Calu3 (cell line): ENCODE measurements at regions not wholly inside any gene's neighbourhood (a gene's known extent, or its start where the extent isn't known, plus 50 kb on each side); places are given as distances from the start of the nearest gene placed in this dataset.

Experiments used
- BruUV-seq: library from RNA; stranded (reverse); fragments of 400-500 nt; replicated peaks from 2 replicates; lab custom pipeline; 2021; lab: Mats Ljungman, UMichigan
- CTCF ChIA-PET: fragments of 300-600 bp; sonication (Branson Sonifier 250); formaldehyde crosslinking; loops from one replicate; lab custom pipeline; 2022; ENCODE audit warnings: antibody characterized with exemption; lab: Charles Lee
- DNase-seq: peaks from one replicate; pipeline ENCODE4 v3.0.0; 2022
- H3K27ac Mint-ChIP-seq: one replicate; pipeline ENCODE4 v1.8.0; 2022; ENCODE audit warnings: mixed read lengths; ENCODE audit not compliant: unreplicated experiment
- H3K27me3 Mint-ChIP-seq: one replicate; pipeline ENCODE4 v1.8.0; 2022; ENCODE audit warnings: mixed read lengths; ENCODE audit not compliant: unreplicated experiment
- H3K36me3 Mint-ChIP-seq: one replicate; pipeline ENCODE4 v1.8.0; 2022; ENCODE audit warnings: mild to moderate bottlenecking, moderate library complexity, mixed read lengths; ENCODE audit not compliant: insufficient read depth, unreplicated experiment
- H3K4me1 Mint-ChIP-seq: one replicate; pipeline ENCODE4 v1.8.0; 2022; ENCODE audit warnings: mild to moderate bottlenecking, low read depth, mixed read lengths; ENCODE audit not compliant: unreplicated experiment
- H3K4me3 Mint-ChIP-seq: one replicate; pipeline ENCODE4 v1.8.0; 2022; ENCODE audit warnings: mild to moderate bottlenecking, low read depth, moderate library complexity, mixed read lengths; ENCODE audit not compliant: unreplicated experiment
- H3K9me3 Mint-ChIP-seq: one replicate; pipeline ENCODE4 v1.8.0; 2022; ENCODE audit warnings: low read depth, mixed read lengths; ENCODE audit not compliant: unreplicated experiment
- CTCF ChIP-seq: fragments of 200-600 bp; IDR thresholded peaks from one replicate; pipeline ENCODE4 v1.8.0; 2022; ENCODE audit warnings: antibody characterized with exemption; ENCODE audit not compliant: unreplicated experiment
- intact Hi-C: fragments of 100-400 bp; cut with micrococcal nuclease; formaldehyde crosslinking; loops from one replicate; pipeline ENCODE4 v1.10.0; 2022; ENCODE audit not compliant: unreplicated experiment

GRCh38 chr9:2473681-2474080 is 147.9 kb upstream of the VLDLR start:
- DNase-seq: no peak
- intact Hi-C loops: no loop called here
- no peak for TF ChIP-seq CTCF
- H3K4me3 Mint-ChIP-seq: no peak overlapping the region
- H3K36me3 Mint-ChIP-seq: no peaks in the 10 kb centered on the region
- CTCF ChIA-PET: no interaction called here
- H3K4me1 Mint-ChIP-seq: no peaks in the 10 kb centered on the region
- BruUV-seq: no TSS peak
- no peaks in the 10 kb centered on the region for H3K9me3 Mint-ChIP-seq
- H3K27ac Mint-ChIP-seq: no peak overlapping the region
- no peaks in the 10 kb centered on the region for H3K27me3 Mint-ChIP-seq

- no peaks in the 10 kb centered on the region for H3K4me1 Mint-ChIP-seq
- no peaks in the 10 kb centered on the region for H3K27me3 Mint-ChIP-seq
- no peak for TF ChIP-seq CTCF
- no peaks in the 10 kb centered on the region for H3K36me3 Mint-ChIP-seq
- BruUV-seq: no TSS peak
- no peaks in the 10 kb centered on the region for H3K9me3 Mint-ChIP-seq
- H3K27ac Mint-ChIP-seq: no peak overlapping the region
- CTCF ChIA-PET: interaction anchor here (0.6 to 0.9 kb wide), 2 partner anchors 12 to 39 kb away, joined by 3 to 11 read pairs; no protein-coding TSS in a partner anchor
- intact Hi-C loops: no loop called here
- H3K4me3 Mint-ChIP-seq: no peak overlapping the region
- DNase-seq: no peak
Observed at GRCh38 chr9:2477755-2478154, 143.8 kb upstream of the VLDLR start.

- BruUV-seq: no TSS peak
- no peak for TF ChIP-seq CTCF
- Mint-ChIP-seq H3K27ac (no peak overlapping the region), H3K4me1 (no peaks in the 10 kb centered on the region), H3K27me3 (no peaks in the 10 kb centered on the region), H3K36me3 (no peaks in the 10 kb centered on the region), H3K9me3 (no peaks in the 10 kb centered on the region), H3K4me3 (no peak overlapping the region)
- no peak for DNase-seq
- CTCF ChIA-PET: interaction anchor here (0.6 kb wide), 1 partner anchor 40 kb away, joined by 11 read pairs; no protein-coding TSS in a partner anchor
- intact Hi-C loops: no loop called here
Observed at GRCh38 chr9:2478421-2478820, 143.2 kb upstream of the VLDLR start.

- no peaks in the 10 kb centered on the region for H3K36me3 Mint-ChIP-seq
- no peak for DNase-seq
- H3K27me3 Mint-ChIP-seq: no peaks in the 10 kb centered on the region
- intact Hi-C loops: no loop called here
- CTCF ChIA-PET: no interaction called here
- H3K9me3 Mint-ChIP-seq: no peaks in the 10 kb centered on the region
- no peak overlapping the region for H3K27ac Mint-ChIP-seq
- BruUV-seq: no TSS peak
- H3K4me1 Mint-ChIP-seq: no peaks in the 10 kb centered on the region
- no peak for TF ChIP-seq CTCF
- no peak overlapping the region for H3K4me3 Mint-ChIP-seq
Observed at GRCh38 chr9:2479056-2479565, 142.5 kb upstream of the VLDLR start.
